ENCODE measurements at regions not wholly inside any gene's neighbourhood (a gene's known extent, or its start where the extent isn't known, plus 50 kb on each side); places are given as distances from the start of the nearest gene placed in this dataset.

GRCh38 chr12:131500564-131500963 is 210.3 kb upstream of the SFSWAP start:
- H3K9ac ChIP-seq (ENCODE audit: low read length), result no peak overlapping the region
- H3K9me2 ChIP-seq (ENCODE audit: insufficient read depth, low read length), result no peaks in the 10 kb centered on the region
- H3K4me3 ChIP-seq (ENCODE audit: low read length), result no peak overlapping the region
- TF ChIP-seq EP300 (conservative IDR thresholded peaks at IDR 0.05; ENCODE audit: poor library complexity, severe bottlenecking), result no peak
- no peak for TF ChIP-seq RAD21 (conservative IDR thresholded peaks at IDR 0.05)
- no peak for TF ChIP-seq SMC3 (conservative IDR thresholded peaks at IDR 0.05; ENCODE audit: poor library complexity)
- TF ChIP-seq CTCF (IDR thresholded peaks at IDR 0.05; ENCODE audit: poor library complexity, severe bottlenecking), result no peak
- TF ChIP-seq TAF1 (IDR thresholded peaks at IDR 0.05; ENCODE audit: low read depth), result no peak
- H3K9me3 ChIP-seq (ENCODE audit: low read length), result no peaks in the 10 kb centered on the region
- no peak overlapping the region for H3K4me2 ChIP-seq (ENCODE audit: low read length)
- H4K20me1 ChIP-seq (ENCODE audit: insufficient read depth), result no peaks in the 10 kb centered on the region
- no peaks in the 10 kb centered on the region for H3K79me2 ChIP-seq (replicated peaks; ENCODE audit: insufficient read depth, low read length)
- H3K36me3 ChIP-seq (ENCODE audit: insufficient read depth, low read length), result no peaks in the 10 kb centered on the region
- H3F3A ChIP-seq (ENCODE audit: insufficient read depth, low read length, poor library complexity, severe bottlenecking), result no peaks in the 10 kb centered on the region
- H3K27ac ChIP-seq (ENCODE audit: low read length), result no peak overlapping the region
- H2AFZ ChIP-seq (ENCODE audit: low read depth, low read length), result no peak overlapping the region
- H3K27me3 ChIP-seq (ENCODE audit: insufficient read depth, low read depth, low read length), result no peaks in the 10 kb centered on the region

- TF ChIP-seq RAD21 (conservative IDR thresholded peaks at IDR 0.05) (no peak), EP300 (conservative IDR thresholded peaks at IDR 0.05; ENCODE audit: poor library complexity, severe bottlenecking) (no peak), CTCF (IDR thresholded peaks at IDR 0.05; ENCODE audit: poor library complexity, severe bottlenecking) (no peak), REST (IDR thresholded peaks at IDR 0.05; ENCODE audit: borderline replicate concordance) (no peak), TAF1 (IDR thresholded peaks at IDR 0.05; ENCODE audit: low read depth) (no peak), MXI1 (conservative IDR thresholded peaks at IDR 0.05; ENCODE audit: poor library complexity, severe bottlenecking) (no peak), SMC3 (conservative IDR thresholded peaks at IDR 0.05; ENCODE audit: poor library complexity) (no peak), EZH2 (IDR thresholded peaks at IDR 0.05; ENCODE audit: borderline replicate concordance, insufficient read depth, low read length, poor library complexity, severe bottlenecking) (no peak), POLR2AphosphoS5 (IDR thresholded peaks at IDR 0.05) (no peak)
- Histone ChIP-seq H4K20me1 (ENCODE audit: insufficient read depth) (no peaks in the 10 kb centered on the region), H3F3A (ENCODE audit: insufficient read depth, low read length, poor library complexity, severe bottlenecking) (no peaks in the 10 kb centered on the region)
Observed at GRCh38 chr12:131505561-131505960, 205.3 kb upstream of the SFSWAP start.

More at GRCh38 chr12:131505561-131505960, 205.3 kb upstream of the SFSWAP start:
- Histone ChIP-seq H3K9ac (ENCODE audit: low read length) (no peak overlapping the region), H3K4me3 (ENCODE audit: low read length) (no peak overlapping the region), H3K4me2 (ENCODE audit: low read length) (no peak overlapping the region), H3K9me2 (ENCODE audit: insufficient read depth, low read length) (no peaks in the 10 kb centered on the region), H3K36me3 (ENCODE audit: insufficient read depth, low read length) (no peaks in the 10 kb centered on the region), H3K79me2 (replicated peaks; ENCODE audit: insufficient read depth, low read length) (no peaks in the 10 kb centered on the region), H3K27me3 (ENCODE audit: insufficient read depth, low read depth, low read length) (no peaks in the 10 kb centered on the region), H3K27ac (ENCODE audit: low read length) (no peak overlapping the region), H2AFZ (ENCODE audit: low read depth, low read length) (no peak overlapping the region), H3K9me3 (ENCODE audit: low read length) (no peaks in the 10 kb centered on the region)

Data from neural cell (in vitro differentiated cells).